BJ (cell line): ENCODE measurements at regions not wholly inside any gene's neighbourhood (a gene's known extent, or its start where the extent isn't known, plus 50 kb on each side); places are given as distances from the start of the nearest gene placed in this dataset.

ENCODE experiments used
- CTCF ChIA-PET: fragments of 350-600 bp; formaldehyde crosslinking; extraction: SDS; loops from one replicate; lab custom pipeline; 2021; ENCODE audit warnings: antibody characterized with exemption, inconsistent platforms; lab: Yijun Ruan, JAX
- POLR2A ChIA-PET: fragments of 300-600 bp; sonication (Branson Sonifier 250); formaldehyde crosslinking; extraction: SDS; loops from one replicate; lab custom pipeline; 2021; ENCODE audit warnings: antibody characterized with exemption; lab: Charles Lee
- DNase-seq: peaks from one replicate; pipeline ENCODE4 v3.0.0-alpha.2; 2011; ENCODE audit warnings: low read depth
- H3K27me3 ChIP-seq: 2 replicates; pipeline ENCODE4 v1.6.0; 2011; ENCODE audit warnings: low read length; ENCODE audit not compliant: control insufficient read depth, insufficient read depth
- H3K36me3 ChIP-seq: 2 replicates; pipeline ENCODE4 v1.5.1; 2011; ENCODE audit warnings: low read length; ENCODE audit not compliant: control insufficient read depth, insufficient read depth
- H3K4me3 ChIP-seq: 2 replicates; pipeline ENCODE4 v1.5.1; 2011; ENCODE audit warnings: low read depth, mild to moderate bottlenecking, control low read depth, low read length
- TF ChIP-seq, protein P1 (sequence below): IDR thresholded peaks from 2 replicates; pipeline ENCODE4 v1.5.1; 2011; ENCODE audit warnings: low read depth, mild to moderate bottlenecking, control low read depth, inconsistent platforms, low read length, moderate library complexity; ENCODE audit not compliant: insufficient read depth

- TF ChIP-seq, protein P1, sequence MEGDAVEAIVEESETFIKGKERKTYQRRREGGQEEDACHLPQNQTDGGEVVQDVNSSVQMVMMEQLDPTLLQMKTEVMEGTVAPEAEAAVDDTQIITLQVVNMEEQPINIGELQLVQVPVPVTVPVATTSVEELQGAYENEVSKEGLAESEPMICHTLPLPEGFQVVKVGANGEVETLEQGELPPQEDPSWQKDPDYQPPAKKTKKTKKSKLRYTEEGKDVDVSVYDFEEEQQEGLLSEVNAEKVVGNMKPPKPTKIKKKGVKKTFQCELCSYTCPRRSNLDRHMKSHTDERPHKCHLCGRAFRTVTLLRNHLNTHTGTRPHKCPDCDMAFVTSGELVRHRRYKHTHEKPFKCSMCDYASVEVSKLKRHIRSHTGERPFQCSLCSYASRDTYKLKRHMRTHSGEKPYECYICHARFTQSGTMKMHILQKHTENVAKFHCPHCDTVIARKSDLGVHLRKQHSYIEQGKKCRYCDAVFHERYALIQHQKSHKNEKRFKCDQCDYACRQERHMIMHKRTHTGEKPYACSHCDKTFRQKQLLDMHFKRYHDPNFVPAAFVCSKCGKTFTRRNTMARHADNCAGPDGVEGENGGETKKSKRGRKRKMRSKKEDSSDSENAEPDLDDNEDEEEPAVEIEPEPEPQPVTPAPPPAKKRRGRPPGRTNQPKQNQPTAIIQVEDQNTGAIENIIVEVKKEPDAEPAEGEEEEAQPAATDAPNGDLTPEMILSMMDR, result no peak
- ChIA-PET POLR2A (no interaction called here), CTCF (no interaction called here)
These were observed 50.3 kb upstream of the TMC1 start for GRCh38 chr9:72471096-72471495.

DNA sequence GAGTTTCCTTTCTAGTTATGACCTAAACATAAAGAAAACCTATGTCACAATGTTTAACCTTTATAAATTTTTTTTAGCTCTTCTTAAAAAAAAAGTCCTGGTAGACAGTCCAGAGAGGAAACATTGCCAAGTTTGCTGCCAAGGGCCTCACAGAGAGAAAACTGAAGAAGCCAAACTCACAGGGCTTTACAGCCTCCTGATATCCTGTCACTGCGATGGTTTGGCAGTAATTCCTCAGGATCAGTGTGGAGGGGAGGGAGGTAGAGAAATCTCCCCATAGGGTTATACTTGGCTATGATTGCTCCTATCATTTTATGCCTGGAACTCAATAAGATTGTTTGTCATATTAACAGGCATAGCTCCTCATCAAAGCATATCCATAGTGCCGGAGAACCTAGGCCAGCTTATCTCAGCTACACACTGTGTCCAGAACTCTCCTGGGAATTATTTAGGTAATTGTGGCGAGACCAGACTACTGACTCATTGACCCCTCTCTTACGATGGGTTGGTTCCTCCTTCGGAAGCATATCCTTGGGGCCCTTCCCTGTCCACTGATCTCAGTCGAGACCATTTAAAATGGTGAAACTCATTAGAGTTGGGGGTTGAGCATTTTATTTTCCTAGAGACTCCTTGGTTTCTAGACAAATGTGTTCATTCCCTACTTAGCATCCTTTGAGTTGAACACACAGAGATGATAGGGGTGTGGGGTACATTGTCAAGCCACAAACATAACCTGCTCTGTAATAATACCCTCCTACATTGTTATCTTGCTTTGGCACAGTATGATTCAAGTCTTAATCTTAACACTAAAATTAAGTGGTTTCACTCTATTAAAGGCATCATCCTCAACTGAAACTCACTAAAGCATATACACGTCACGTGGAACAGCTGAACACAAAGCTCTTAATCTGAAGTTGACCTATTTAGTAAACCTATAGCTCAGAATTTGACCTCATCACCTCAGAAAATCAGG, 53.4 kb upstream of the TMC1 start:
- no peaks in the 10 kb centered on the region for H3K27me3 ChIP-seq
- CTCF ChIA-PET, result interaction anchor here (1.9 kb wide), 1 partner anchor 9 kb away, joined by 6 read pairs; no protein-coding TSS in a partner anchor

More at GRCh38 chr9:72471096-72471495, 50.3 kb upstream of the TMC1 start:
- Histone ChIP-seq H3K27me3 (no peaks in the 10 kb centered on the region), H3K36me3 (no peaks in the 10 kb centered on the region), H3K4me3 (no peak overlapping the region)
- DNase-seq, result no peak

DNA sequence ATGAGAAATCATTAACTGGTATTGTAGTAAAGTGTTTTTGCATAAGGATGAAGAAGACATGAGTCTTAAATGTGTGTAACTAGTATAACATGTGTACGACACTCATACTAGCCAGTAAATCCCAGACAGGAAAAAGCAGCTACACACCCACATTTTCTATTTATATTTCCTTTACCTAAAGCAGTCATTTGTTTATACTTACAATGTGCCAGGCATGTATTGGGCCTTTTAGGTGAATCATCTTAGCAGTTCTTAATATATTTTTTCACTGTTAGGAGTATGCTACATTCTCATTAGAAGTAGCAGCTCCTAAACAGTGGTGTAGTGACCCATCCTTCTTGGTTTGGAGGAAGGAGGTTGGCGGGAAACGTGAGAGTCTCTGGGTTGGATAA, 55.8 kb upstream of the TMC1 start:
- CTCF ChIA-PET, result interaction anchor here (0.6 to 1.7 kb wide), 5 partner anchors 20 to 697 kb away, joined by 3 to 4 read pairs (median 3); partner anchors contain the start of gene CEMIP2
- no peaks in the 10 kb centered on the region for H3K27me3 ChIP-seq
- TF ChIP-seq, protein P1, result no peak
- POLR2A ChIA-PET, result no interaction called here
- H3K36me3 ChIP-seq, result no peaks in the 10 kb centered on the region
- no peak overlapping the region for H3K4me3 ChIP-seq
- no peak for DNase-seq

More for the DNA sequence above, 53.4 kb upstream of the TMC1 start:
- TF ChIP-seq, protein P1, result no peak
- POLR2A ChIA-PET, result no interaction called here
- H3K4me3 ChIP-seq, result no peak overlapping the region
- no peaks in the 10 kb centered on the region for H3K36me3 ChIP-seq
- DNase-seq, result no peak

DNA sequence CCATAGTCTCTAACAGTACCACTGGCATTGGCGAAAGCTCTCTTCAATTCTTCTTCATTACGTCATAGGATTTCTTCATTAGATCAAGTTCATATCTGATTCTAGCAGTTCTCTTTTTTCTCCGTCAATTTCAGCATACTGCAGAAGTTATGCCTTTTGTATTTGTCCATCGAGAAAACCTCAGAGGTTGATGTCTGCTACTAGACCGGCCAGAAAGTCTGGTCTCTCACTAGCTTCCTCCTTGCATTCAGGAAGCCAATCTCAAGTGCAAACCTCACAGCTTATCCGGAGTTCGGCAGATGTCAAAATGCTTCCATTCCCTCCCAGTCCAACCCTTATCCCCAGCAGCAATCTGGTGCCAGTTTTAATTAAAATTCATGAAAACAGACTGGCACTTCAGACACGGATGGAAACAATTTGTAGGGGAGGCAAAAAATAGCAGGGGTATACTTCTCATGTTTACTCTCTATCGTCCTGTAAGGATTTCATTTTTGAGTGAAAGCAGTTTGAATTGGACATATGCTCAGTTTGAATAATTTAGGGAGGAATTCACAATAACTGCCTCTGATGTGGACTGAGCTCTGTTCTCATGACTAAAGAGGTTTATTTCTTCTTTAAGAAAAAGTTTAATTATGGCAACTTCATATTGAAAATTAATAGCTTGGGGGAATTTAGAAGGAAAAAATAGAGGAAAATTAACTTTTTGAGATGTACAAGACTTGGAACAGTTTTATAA, 56.4 kb upstream of the TMC1 start:
- no peaks in the 10 kb centered on the region for H3K36me3 ChIP-seq
- no peaks in the 10 kb centered on the region for H3K27me3 ChIP-seq
- no peak overlapping the region for H3K4me3 ChIP-seq
- CTCF ChIA-PET, result interaction anchor here (0.8 to 1.7 kb wide), 5 partner anchors 19 to 184 kb away, joined by 3 to 4 read pairs (median 3); no protein-coding TSS in a partner anchor
- TF ChIP-seq, protein P1, result no peak
- DNase-seq, result no peak
- POLR2A ChIA-PET, result no interaction called here

DNA sequence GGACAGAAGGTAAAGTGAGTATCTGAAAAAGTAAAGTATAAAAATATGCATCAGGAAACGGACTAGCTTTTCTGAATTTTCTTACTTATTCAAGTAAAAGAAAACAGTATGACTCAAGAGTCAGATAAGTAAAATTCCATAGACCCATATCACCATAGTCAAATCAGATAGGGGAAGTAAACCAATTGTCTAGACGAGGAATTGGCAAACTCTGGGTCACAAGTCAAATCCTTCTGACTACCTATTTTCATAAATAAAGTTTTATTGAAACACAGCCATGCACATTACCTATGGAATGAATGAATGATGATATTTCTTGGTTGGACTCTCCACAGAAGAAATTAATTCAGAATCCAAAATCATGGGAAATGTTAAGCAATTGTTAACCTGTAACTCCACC, 59.1 kb upstream of the TMC1 start:
- DNase-seq, result no peak
- no peaks in the 10 kb centered on the region; the same call in 1 of the 2 replicates for H3K27me3 ChIP-seq
- CTCF ChIA-PET, result no interaction called here
- TF ChIP-seq, protein P1, result no peak
- H3K36me3 ChIP-seq, result no peaks in the 10 kb centered on the region
- POLR2A ChIA-PET, result no interaction called here
- no peak overlapping the region for H3K4me3 ChIP-seq
